H1 (cell line): ENCODE measurements at regions not wholly inside any gene's neighbourhood (a gene's known extent, or its start where the extent isn't known, plus 50 kb on each side); places are given as distances from the start of the nearest gene placed in this dataset.

Experiments
- CTCF ChIA-PET: fragments of 300-600 bp; sonication (Branson Sonifier 250); formaldehyde crosslinking; loops from one replicate; lab custom pipeline; 2021; ENCODE audit not compliant: partially characterized antibody; lab: Charles Lee
- POLR2A ChIA-PET: fragments of 300-600 bp; sonication (Branson Sonifier 250); formaldehyde crosslinking; loops from one replicate; lab custom pipeline; 2021; ENCODE audit warnings: inconsistent platforms; ENCODE audit not compliant: partially characterized antibody; lab: Charles Lee
- DNase-seq, 2 experiments: peaks; one replicate each; pipeline versions ENCODE4 v3.0.0 to v3.0.0-alpha.2; 2010 to 2022; ENCODE audit warnings: low spot score in 2 of 2, low read depth in 1 of 2, mixed read lengths in 1 of 2
- FAIRE-seq: peaks from 2 replicates; lab custom pipeline; 2011; peaks lifted over from hg19 to GRCh38; lab: Jason Lieb, UNC
- H2AFZ ChIP-seq: 2 replicates; pipeline ENCODE4 v1.8.1; 2012; ENCODE audit warnings: low read length, inconsistent platforms
- H2AK5ac ChIP-seq: 2 replicates; pipeline ENCODE4 v1.6.1; 2013; ENCODE audit warnings: low read depth, low read length
- H2BK120ac ChIP-seq: replicated peaks from 2 replicates; pipeline ENCODE3; 2013; ENCODE audit warnings: low read depth, low read length, inconsistent platforms
- H2BK12ac ChIP-seq: 2 replicates; pipeline ENCODE4 v1.6.1; 2013; ENCODE audit warnings: low read depth, low read length
- H2BK15ac ChIP-seq: 2 replicates; pipeline ENCODE4 v1.6.1; 2013; ENCODE audit warnings: low read length
- H2BK20ac ChIP-seq: 2 replicates; pipeline ENCODE4 v1.6.1; 2013; ENCODE audit warnings: low read length
- H2BK5ac ChIP-seq: 2 replicates; pipeline ENCODE4 v1.6.1; 2013; ENCODE audit warnings: low read depth, low read length
- H3K14ac ChIP-seq: 2 replicates; pipeline ENCODE4 v1.6.1; 2013; ENCODE audit warnings: inconsistent platforms; ENCODE audit not compliant: insufficient read length
- H3K18ac ChIP-seq: 2 replicates; pipeline ENCODE4 v1.6.1; 2013; ENCODE audit warnings: low read length; ENCODE audit errors: extremely low read depth
- H3K23ac ChIP-seq: 2 replicates; pipeline ENCODE4 v1.6.1; 2013; ENCODE audit warnings: inconsistent platforms; ENCODE audit not compliant: insufficient read length
- H3K23me2 ChIP-seq: 2 replicates; pipeline ENCODE4 v1.6.1; 2013; ENCODE audit warnings: low read depth, low read length
- H3K27ac ChIP-seq: 2 replicates; pipeline ENCODE4 v1.6.1; 2011; ENCODE audit warnings: low read depth, low read length, inconsistent platforms
- H3K27me3 ChIP-seq, 4 experiments: replicated peaks in 1 of 4; 1 replicate in 1 of 4; 2 replicates in 3 of 4; pipeline versions ENCODE4 v1.6.1 to v1.8.1; 2011 to 2013; ENCODE audit warnings: low read length in 3 of 4, mild to moderate bottlenecking in 3 of 4, inconsistent platforms in 2 of 4, mixed read lengths in 2 of 4, moderate library complexity in 1 of 4; ENCODE audit not compliant: control insufficient read depth in 3 of 4, insufficient read depth in 3 of 4; ENCODE audit errors: extremely low read depth in 1 of 4
- H3K36me3 ChIP-seq, 4 experiments: 2 replicates each; pipeline versions ENCODE4 v1.6.1 to v1.8.1; 2011 to 2013; ENCODE audit warnings: mild to moderate bottlenecking in 4 of 4, low read length in 3 of 4, moderate library complexity in 2 of 4, control low read depth in 1 of 4, inconsistent platforms in 1 of 4; ENCODE audit not compliant: insufficient read depth in 4 of 4, control insufficient read depth in 2 of 4
- H3K4ac ChIP-seq: replicated peaks from 2 replicates; pipeline ENCODE3; 2013; ENCODE audit warnings: low read length, low read depth, mixed read lengths, inconsistent platforms; ENCODE audit not compliant: insufficient read length
- H3K4me1 ChIP-seq, 4 experiments: replicated peaks in 1 of 4; 1 replicate in 1 of 4; 2 replicates in 3 of 4; pipeline versions ENCODE4 v1.6.1 to v1.8.1; 2011 to 2013; ENCODE audit warnings: low read length in 3 of 4, inconsistent platforms in 2 of 4, mixed read lengths in 1 of 4; ENCODE audit not compliant: insufficient read depth in 4 of 4, control insufficient read depth in 3 of 4
- H3K4me2 ChIP-seq, 2 experiments: 2 replicates each; pipeline versions ENCODE4 v1.6.1 to v1.8.1; 2011 to 2013; ENCODE audit warnings: low read depth in 2 of 2, low read length in 2 of 2, control low read depth in 1 of 2, inconsistent platforms in 1 of 2, mild to moderate bottlenecking in 1 of 2; ENCODE audit not compliant: insufficient read depth in 1 of 2
- H3K4me3 ChIP-seq, 4 experiments: fragments of 200-600, 300-600 bp in 1 of 4; sonication (generic), shearing (Covaris generic), sonication (Bioruptor Twin) in 1 of 4; 2 replicates each; pipeline versions ENCODE4 v1.5.1 to v1.8.1; 2011 to 2016; ENCODE audit warnings: low read length in 4 of 4, low read depth in 3 of 4, control low read depth in 2 of 4, inconsistent platforms in 2 of 4, mild to moderate bottlenecking in 2 of 4, mixed read lengths in 1 of 4, moderate library complexity in 1 of 4; ENCODE audit not compliant: insufficient read depth in 2 of 4; ENCODE audit errors: extremely low read depth in 1 of 4
- H3K56ac ChIP-seq: replicated peaks from 2 replicates; pipeline ENCODE3; 2013; ENCODE audit warnings: low read depth, mild to moderate bottlenecking, mixed read lengths, low read length, inconsistent platforms; ENCODE audit not compliant: insufficient read length
- H3K79me1 ChIP-seq: 2 replicates; pipeline ENCODE4 v1.6.1; 2013; ENCODE audit warnings: low read depth, low read length, control low read depth
- H3K79me2 ChIP-seq, 2 experiments: 2 replicates each; pipeline versions ENCODE4 v1.6.1 to v1.8.1; 2012 to 2013; ENCODE audit warnings: low read length in 2 of 2, mild to moderate bottlenecking in 2 of 2, inconsistent platforms in 1 of 2; ENCODE audit not compliant: insufficient read depth in 2 of 2, control insufficient read depth in 1 of 2
- H3K9ac ChIP-seq, 4 experiments: replicated peaks in 1 of 4; 1 replicate in 1 of 4; 2 replicates in 3 of 4; pipeline versions ENCODE4 v1.6.1 to v1.8.1; 2011 to 2013; ENCODE audit warnings: low read depth in 3 of 4, low read length in 3 of 4, control low read depth in 2 of 4, mild to moderate bottlenecking in 2 of 4, moderate library complexity in 2 of 4, inconsistent platforms in 1 of 4; ENCODE audit errors: extremely low read depth in 1 of 4
- H3K9me3 ChIP-seq, 2 experiments: 2 replicates each; pipeline versions ENCODE4 v1.6.1 to v1.8.1; 2012 to 2013; ENCODE audit warnings: mild to moderate bottlenecking in 2 of 2, moderate library complexity in 2 of 2, control low read depth in 1 of 2, inconsistent platforms in 1 of 2, low read depth in 1 of 2, low read length in 1 of 2, mixed read lengths in 1 of 2; ENCODE audit not compliant: insufficient read depth in 2 of 2
- H4K20me1 ChIP-seq, 2 experiments: replicated peaks in 1 of 2; 2 replicates each; pipeline versions ENCODE3 to v1.8.1; 2011 to 2013; ENCODE audit warnings: inconsistent platforms in 2 of 2, low read length in 2 of 2, mild to moderate bottlenecking in 1 of 2; ENCODE audit not compliant: insufficient read depth in 2 of 2, control insufficient read depth in 1 of 2
- H4K5ac ChIP-seq: 2 replicates; pipeline ENCODE4 v1.6.1; 2013; ENCODE audit warnings: low read length, low read depth, mixed read lengths, inconsistent platforms; ENCODE audit not compliant: insufficient read length
- H4K8ac ChIP-seq: 2 replicates; pipeline ENCODE4 v1.8.0; 2013; ENCODE audit warnings: mild to moderate bottlenecking, moderate library complexity, low read length, inconsistent platforms; ENCODE audit not compliant: insufficient read depth; ENCODE audit errors: extremely low read depth
- H4K91ac ChIP-seq: replicated peaks from 2 replicates; pipeline ENCODE3; 2013; ENCODE audit warnings: low read length, mixed read lengths, inconsistent platforms; ENCODE audit not compliant: insufficient read length
- BCL11A ChIP-seq, 2 experiments: IDR thresholded peaks; one replicate each; pipeline ENCODE4 v1.6.1; 2011; ENCODE audit warnings: low read depth in 2 of 2, low read length in 2 of 2, mild to moderate bottlenecking in 2 of 2
- CEBPB ChIP-seq: IDR thresholded peaks from 2 replicates; pipeline ENCODE4 v1.6.1; 2012; ENCODE audit warnings: low read depth, low read length
- NRF1 ChIP-seq: IDR thresholded peaks from 2 replicates; pipeline ENCODE4 v1.6.1; 2011; ENCODE audit warnings: mild to moderate bottlenecking, low read depth, low read length, improper control_type of control experiment
- PHF8 ChIP-seq: fragments of 200-600 bp; sonication (generic); conservative IDR thresholded peaks from 2 replicates; pipeline ENCODE4 v1.7.1; 2012; ENCODE audit warnings: low read depth, mild to moderate bottlenecking, inconsistent platforms, low read length, moderate library complexity
- POLR2A ChIP-seq, 2 experiments: IDR thresholded peaks; 1 replicate in 1 of 2; 2 replicates in 1 of 2; pipeline ENCODE4 v1.6.1; 2011; ENCODE audit warnings: low read depth in 2 of 2, low read length in 2 of 2, mild to moderate bottlenecking in 2 of 2; ENCODE audit errors: control extremely low read depth in 1 of 2
- POU5F1 ChIP-seq: IDR thresholded peaks from 2 replicates; pipeline ENCODE4 v1.6.1; 2011; ENCODE audit warnings: low read depth, mild to moderate bottlenecking, low read length, moderate library complexity
- RAD21 ChIP-seq, 2 experiments: IDR thresholded peaks in 1 of 2; conservative IDR thresholded peaks in 1 of 2; 2 replicates each; pipeline ENCODE4 v1.6.1; 2011; ENCODE audit warnings: low read depth in 2 of 2, low read length in 2 of 2, improper control_type of control experiment in 1 of 2, inconsistent platforms in 1 of 2, mild to moderate bottlenecking in 1 of 2, moderate library complexity in 1 of 2
- RFX5 ChIP-seq: IDR thresholded peaks from 2 replicates; pipeline ENCODE4 v1.6.1; 2011; ENCODE audit warnings: low read depth, low read length, improper control_type of control experiment, borderline replicate concordance
- SIN3A ChIP-seq, 2 experiments: IDR thresholded peaks in 1 of 2; conservative IDR thresholded peaks in 1 of 2; 2 replicates each; pipeline ENCODE4 v1.6.1; 2011 to 2012; ENCODE audit warnings: low read length in 2 of 2, improper control_type of control experiment in 1 of 2, low read depth in 1 of 2, mild to moderate bottlenecking in 1 of 2
- SIRT6 ChIP-seq: IDR thresholded peaks from one replicate; pipeline ENCODE4 v1.7.1; 2012; ENCODE audit warnings: low read length, inconsistent platforms
- SP4 ChIP-seq: IDR thresholded peaks from 2 replicates; pipeline ENCODE4 v1.6.1; 2012; ENCODE audit warnings: low read length, inconsistent platforms
- SRF ChIP-seq: IDR thresholded peaks from 2 replicates; pipeline ENCODE4 v1.6.1; 2011; ENCODE audit warnings: mild to moderate bottlenecking, low read depth, low read length, moderate library complexity
- TBP ChIP-seq: IDR thresholded peaks from 2 replicates; pipeline ENCODE4 v1.6.1; 2011; ENCODE audit warnings: low read depth, low read length, improper control_type of control experiment
- TCF12 ChIP-seq: IDR thresholded peaks from 2 replicates; pipeline ENCODE4 v1.6.1; 2011; ENCODE audit warnings: low read depth, mild to moderate bottlenecking, low read length
- WGBS, 2 experiments: shearing (Covaris generic) in 1 of 2; methylation state at CpG; one replicate each; pipeline versions ENCODE4 v1.1.6 to v1.1.7; 2013 to 2015; ENCODE audit warnings: low lambda C conversion rate in 2 of 2, mixed read lengths in 2 of 2, inconsistent platforms in 1 of 2, low coverage in 1 of 2, missing lambda C conversion rate in 1 of 2; ENCODE audit not compliant: insufficient replicate concordance in 2 of 2, insufficient coverage in 1 of 2, insufficient read length in 1 of 2; ENCODE audit errors: extremely low coverage in 1 of 2, missing lambda C conversion rate in 1 of 2; 5-methylcytosine and 5-hydroxymethylcytosine counted together
- TF ChIP-seq, protein P1 (sequence below): IDR thresholded peaks from 2 replicates; pipeline ENCODE4 v1.6.1; 2012; ENCODE audit warnings: low read length, inconsistent platforms

DNA sequence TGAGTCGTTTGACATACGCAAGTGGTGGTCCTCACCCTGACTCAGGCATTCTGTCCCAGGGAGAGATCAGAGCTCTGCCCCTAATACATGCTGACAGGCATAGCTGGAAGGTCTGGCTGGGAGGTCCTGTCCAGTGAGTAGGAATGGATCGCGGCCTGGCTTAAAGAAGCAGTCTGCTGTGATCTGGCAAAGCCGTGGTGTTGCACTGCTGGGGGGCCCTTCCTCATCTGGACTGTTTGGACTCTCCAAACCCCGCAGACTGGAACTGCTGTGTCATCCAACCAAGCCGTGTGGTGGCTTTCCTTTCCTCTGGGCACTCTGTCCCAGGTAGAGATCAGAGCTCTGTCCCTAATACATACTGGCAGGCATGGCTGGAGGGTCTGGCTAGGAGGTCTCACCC is 64.3 kb upstream of the MAGEB16 start:
- no peaks in the 10 kb centered on the region for H3K9me3 ChIP-seq
- no peak overlapping the region for H4K8ac ChIP-seq
- WGBS, 2 experiments, result 82% methylated on average over 6 of the region's 7 CpGs; no CpG with 5 or more reads in 1 of the 2 experiments
- H2BK12ac ChIP-seq, result no peak overlapping the region
- H3K27ac ChIP-seq, result no peak overlapping the region
- no peak overlapping the region for H4K91ac ChIP-seq
- H3K4me3 ChIP-seq, result no peak overlapping the region
- H3K4me2 ChIP-seq, result no peak overlapping the region
- no peak overlapping the region for H2BK15ac ChIP-seq
- no peak overlapping the region for H3K56ac ChIP-seq
- CTCF ChIA-PET, result no interaction called here
- no peaks in the 10 kb centered on the region for H3K23me2 ChIP-seq
- H2AFZ ChIP-seq, result no peak overlapping the region
- no peak overlapping the region for H2BK120ac ChIP-seq
- DNase-seq (no peak), FAIRE-seq (no peak)
- no peak overlapping the region for H3K4ac ChIP-seq
- no peaks in the 10 kb centered on the region for H3K79me1 ChIP-seq
- H2BK5ac ChIP-seq, result no peak overlapping the region
- H3K36me3 ChIP-seq, result no peaks in the 10 kb centered on the region
- no peaks in the 10 kb centered on the region for H3K79me2 ChIP-seq
- no peak overlapping the region for H2AK5ac ChIP-seq
- POLR2A ChIA-PET, result no interaction called here
- H2BK20ac ChIP-seq, result no peak overlapping the region
- peaks cover 30 to 59% (median 51%) of the 10 kb centered on the region in 4 experiments for H3K27me3 ChIP-seq
- no peak overlapping the region for H3K9ac ChIP-seq
- H4K20me1 ChIP-seq, result no peaks in the 10 kb centered on the region
- H3K23ac ChIP-seq, result no peak overlapping the region
- no peaks in the 10 kb centered on the region for H3K4me1 ChIP-seq
- H3K14ac ChIP-seq, result no peak overlapping the region
- H4K5ac ChIP-seq, result no peak overlapping the region
- no peak overlapping the region for H3K18ac ChIP-seq
- TF ChIP-seq SP4 (no peak), POLR2A (IDR thresholded peaks at IDR 0.05; ENCODE audit: control extremely low read depth in 1 of 2, low read depth in 2 of 2, low read length in 2 of 2) (no peak), SRF (no peak), PHF8 (no peak), SIRT6 (no peak), RAD21 (IDR thresholded peaks at IDR 0.05 in 1 of 2, conservative IDR thresholded peaks at IDR 0.05 in 1 of 2; ENCODE audit: low read depth in 2 of 2, low read length in 2 of 2) (no peak), BCL11A (IDR thresholded peaks at IDR 0.05; ENCODE audit: low read depth in 2 of 2, low read length in 2 of 2) (no peak), TBP (no peak), POU5F1 (no peak), TCF12 (no peak), RFX5 (no peak), CEBPB (no peak), NRF1 (no peak), SIN3A (conservative IDR thresholded peaks at IDR 0.05 in 1 of 2, IDR thresholded peaks at IDR 0.05 in 1 of 2; ENCODE audit: low read depth in 1 of 2, low read length in 2 of 2) (no peak)
- TF ChIP-seq, protein P1, sequence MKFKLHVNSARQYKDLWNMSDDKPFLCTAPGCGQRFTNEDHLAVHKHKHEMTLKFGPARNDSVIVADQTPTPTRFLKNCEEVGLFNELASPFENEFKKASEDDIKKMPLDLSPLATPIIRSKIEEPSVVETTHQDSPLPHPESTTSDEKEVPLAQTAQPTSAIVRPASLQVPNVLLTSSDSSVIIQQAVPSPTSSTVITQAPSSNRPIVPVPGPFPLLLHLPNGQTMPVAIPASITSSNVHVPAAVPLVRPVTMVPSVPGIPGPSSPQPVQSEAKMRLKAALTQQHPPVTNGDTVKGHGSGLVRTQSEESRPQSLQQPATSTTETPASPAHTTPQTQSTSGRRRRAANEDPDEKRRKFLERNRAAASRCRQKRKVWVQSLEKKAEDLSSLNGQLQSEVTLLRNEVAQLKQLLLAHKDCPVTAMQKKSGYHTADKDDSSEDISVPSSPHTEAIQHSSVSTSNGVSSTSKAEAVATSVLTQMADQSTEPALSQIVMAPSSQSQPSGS, result no peak
